HFFc6 (cell line): ENCODE measurements at regions not wholly inside any gene's neighbourhood (a gene's known extent, or its start where the extent isn't known, plus 50 kb on each side); places are given as distances from the start of the nearest gene placed in this dataset.

Experiments used
- DNase-seq: peaks from one replicate; pipeline ENCODE4 v3.0.0-alpha.2; 2018
- H3K27ac Mint-ChIP-seq: 2 replicates; pipeline ENCODE4 v1.8.0; 2020; ENCODE audit warnings: mild to moderate bottlenecking, mixed read lengths
- H3K27me3 Mint-ChIP-seq: 2 replicates; pipeline ENCODE4 v1.8.0; 2021; ENCODE audit warnings: mild to moderate bottlenecking, moderate library complexity, mixed read lengths; ENCODE audit not compliant: insufficient read depth
- H3K36me3 Mint-ChIP-seq: 2 replicates; pipeline ENCODE4 v1.8.0; 2021; ENCODE audit warnings: low read depth, mixed read lengths
- H3K4me1 Mint-ChIP-seq: 2 replicates; pipeline ENCODE4 v1.8.0; 2020; ENCODE audit warnings: low read depth, mixed read lengths
- H3K4me3 Mint-ChIP-seq: 2 replicates; pipeline ENCODE4 v1.8.0; 2020; ENCODE audit warnings: mild to moderate bottlenecking, moderate library complexity, mixed read lengths
- H3K9me3 Mint-ChIP-seq: 2 replicates; pipeline ENCODE4 v1.8.0; 2020; ENCODE audit warnings: mild to moderate bottlenecking, mixed read lengths
- CTCF ChIP-seq: fragments of 200-600 bp; sonication (generic); IDR thresholded peaks from 2 replicates; pipeline ENCODE4 v1.5.0; 2021; ENCODE audit warnings: antibody characterized with exemption, mild to moderate bottlenecking

- no peak for DNase-seq
- Mint-ChIP-seq H3K36me3 (no peaks in the 10 kb centered on the region), H3K4me3 (no peak overlapping the region), H3K27ac (no peak overlapping the region), H3K27me3 (peaks cover 39% of the 10 kb centered on the region), H3K4me1 (peaks cover 12% of the 10 kb centered on the region), H3K9me3 (no peaks in the 10 kb centered on the region)
- no peak for TF ChIP-seq CTCF
These were observed 50.4 kb upstream of the GRIP2 start for GRCh38 chr3:14590569-14590968.

- no peaks in the 10 kb centered on the region for H3K9me3 Mint-ChIP-seq
- H3K36me3 Mint-ChIP-seq, result no peaks in the 10 kb centered on the region
- H3K27me3 Mint-ChIP-seq, result peaks cover 39% of the 10 kb centered on the region
- no peak for TF ChIP-seq CTCF
- no peak for DNase-seq
- H3K4me1 Mint-ChIP-seq, result peaks cover 12% of the 10 kb centered on the region
- no peak overlapping the region for H3K4me3 Mint-ChIP-seq
- no peak overlapping the region for H3K27ac Mint-ChIP-seq
These were observed 52.2 kb upstream of the GRIP2 start for GRCh38 chr3:14592390-14592789.

GRCh38 chr3:14592836-14593235 lies 52.7 kb upstream of the GRIP2 start:
- no peaks in the 10 kb centered on the region for H3K36me3 Mint-ChIP-seq
- H3K9me3 Mint-ChIP-seq, result no peaks in the 10 kb centered on the region
- H3K27me3 Mint-ChIP-seq, result peaks cover 39% of the 10 kb centered on the region
- no peak for DNase-seq
- H3K4me1 Mint-ChIP-seq, result peaks cover 7% of the 10 kb centered on the region
- H3K4me3 Mint-ChIP-seq, result no peak overlapping the region
- TF ChIP-seq CTCF, result no peak
- no peak overlapping the region for H3K27ac Mint-ChIP-seq

- Mint-ChIP-seq H3K4me3 (no peak overlapping the region), H3K27ac (no peak overlapping the region), H3K27me3 (peaks cover 39% of the 10 kb centered on the region), H3K9me3 (no peaks in the 10 kb centered on the region), H3K36me3 (no peaks in the 10 kb centered on the region), H3K4me1 (no peaks in the 10 kb centered on the region)
- TF ChIP-seq CTCF, result no peak
- DNase-seq, result no peak
These were observed 54.1 kb upstream of the GRIP2 start for GRCh38 chr3:14594234-14594633.

GRCh38 chr3:14595561-14595960 lies 55.4 kb upstream of the GRIP2 start:
- DNase-seq, result no peak
- no peak for TF ChIP-seq CTCF
- Mint-ChIP-seq H3K9me3 (no peaks in the 10 kb centered on the region), H3K4me3 (no peak overlapping the region), H3K36me3 (no peaks in the 10 kb centered on the region), H3K27ac (no peak overlapping the region), H3K4me1 (no peaks in the 10 kb centered on the region), H3K27me3 (peaks cover 46% of the 10 kb centered on the region)

- H3K27me3 Mint-ChIP-seq, result peaks cover 54% of the 10 kb centered on the region
- H3K36me3 Mint-ChIP-seq, result no peaks in the 10 kb centered on the region
- no peak overlapping the region for H3K27ac Mint-ChIP-seq
- no peak for DNase-seq
- TF ChIP-seq CTCF, result no peak
- H3K4me3 Mint-ChIP-seq, result no peak overlapping the region
- no peaks in the 10 kb centered on the region for H3K4me1 Mint-ChIP-seq
- no peaks in the 10 kb centered on the region for H3K9me3 Mint-ChIP-seq
These were observed 54.3 kb upstream of the CCDC174 start for GRCh38 chr3:14597266-14597665.
